ENCODE measurements at regions not wholly inside any gene's neighbourhood (a gene's known extent, or its start where the extent isn't known, plus 50 kb on each side); places are given as distances from the start of the nearest gene placed in this dataset.
"Not testable (repeated sequence)": the region's sequence is repeated elsewhere in the genome, so short reads cannot be mapped to it uniquely, and the experiment has no call there.

- Histone ChIP-seq H3K4me1 (ENCODE audit: control insufficient read depth, insufficient read depth, low read length) (no peaks in the 10 kb centered on the region; the same call in 1 of the 2 replicates), H3K27ac (ENCODE audit: low read depth, low read length) (no peak overlapping the region), H3K27me3 (ENCODE audit: control insufficient read depth, insufficient read depth, low read length) (no peaks in the 10 kb centered on the region), H3K9me3 (ENCODE audit: control insufficient read depth, insufficient read depth, low read length) (no peaks in the 10 kb centered on the region), H3K36me3 (ENCODE audit: control insufficient read depth, insufficient read depth, low read length) (no peaks in the 10 kb centered on the region), H3K4me3 (ENCODE audit: low read depth, low read length) (no peak overlapping the region), H3K9ac (ENCODE audit: low read depth, low read length) (no peak overlapping the region)
Measured at GRCh38 chr2:147614471-147614870, 230.4 kb upstream of the ACVR2A start.

GRCh38 chr2:147610496-147611040, 234.3 kb upstream of the ACVR2A start:
- no peak overlapping the region for H3K4me3 ChIP-seq (ENCODE audit: low read depth, low read length)
- no peak overlapping the region for H3K27ac ChIP-seq (ENCODE audit: low read depth, low read length)
- H3K9ac ChIP-seq (ENCODE audit: low read depth, low read length), result no peak overlapping the region
- H3K9me3 ChIP-seq (ENCODE audit: control insufficient read depth, insufficient read depth, low read length), result no peaks in the 10 kb centered on the region
- no peaks in the 10 kb centered on the region for H3K27me3 ChIP-seq (ENCODE audit: control insufficient read depth, insufficient read depth, low read length)
- H3K36me3 ChIP-seq (ENCODE audit: control insufficient read depth, insufficient read depth, low read length), result no peaks in the 10 kb centered on the region
- H3K4me1 ChIP-seq (ENCODE audit: control insufficient read depth, insufficient read depth, low read length), result no peaks in the 10 kb centered on the region

GRCh38 chr2:147609301-147609700, 235.5 kb upstream of the ACVR2A start:
- Histone ChIP-seq H3K27ac (ENCODE audit: low read depth, low read length) (no peak overlapping the region), H3K36me3 (ENCODE audit: control insufficient read depth, insufficient read depth, low read length) (no peaks in the 10 kb centered on the region), H3K9me3 (ENCODE audit: control insufficient read depth, insufficient read depth, low read length) (no peaks in the 10 kb centered on the region), H3K4me3 (ENCODE audit: low read depth, low read length) (no peak overlapping the region), H3K27me3 (ENCODE audit: control insufficient read depth, insufficient read depth, low read length) (no peaks in the 10 kb centered on the region), H3K9ac (ENCODE audit: low read depth, low read length) (no peak overlapping the region), H3K4me1 (ENCODE audit: control insufficient read depth, insufficient read depth, low read length) (no peaks in the 10 kb centered on the region)

GRCh38 chr2:147607379-147607778, 237.4 kb upstream of the ACVR2A start:
- Histone ChIP-seq H3K4me1 (ENCODE audit: control insufficient read depth, insufficient read depth, low read length) (peaks cover 5% of the 10 kb centered on the region; the same call in 1 of the 2 replicates), H3K27me3 (ENCODE audit: control insufficient read depth, insufficient read depth, low read length) (no peaks in the 10 kb centered on the region), H3K27ac (ENCODE audit: low read depth, low read length) (no peak overlapping the region), H3K9me3 (ENCODE audit: control insufficient read depth, insufficient read depth, low read length) (no peaks in the 10 kb centered on the region), H3K9ac (ENCODE audit: low read depth, low read length) (no peak overlapping the region), H3K36me3 (ENCODE audit: control insufficient read depth, insufficient read depth, low read length) (no peaks in the 10 kb centered on the region), H3K4me3 (ENCODE audit: low read depth, low read length) (no peak overlapping the region)

GRCh38 chr2:147603876-147604275, 241.0 kb upstream of the ACVR2A start:
- Histone ChIP-seq H3K36me3 (ENCODE audit: control insufficient read depth, insufficient read depth, low read length) (no peaks in the 10 kb centered on the region), H3K4me3 (ENCODE audit: low read depth, low read length) (no peak overlapping the region), H3K27ac (ENCODE audit: low read depth, low read length) (no peak overlapping the region), H3K27me3 (ENCODE audit: control insufficient read depth, insufficient read depth, low read length) (no peaks in the 10 kb centered on the region), H3K9ac (ENCODE audit: low read depth, low read length) (no peak overlapping the region), H3K4me1 (ENCODE audit: control insufficient read depth, insufficient read depth, low read length) (peaks cover 15% of the 10 kb centered on the region; the same call in 1 of the 2 replicates), H3K9me3 (ENCODE audit: control insufficient read depth, insufficient read depth, low read length) (no peaks in the 10 kb centered on the region)

GRCh38 chr2:147603447-147603846, 241.4 kb upstream of the ACVR2A start:
- no peaks in the 10 kb centered on the region for H3K9me3 ChIP-seq (ENCODE audit: control insufficient read depth, insufficient read depth, low read length)
- no peaks in the 10 kb centered on the region for H3K27me3 ChIP-seq (ENCODE audit: control insufficient read depth, insufficient read depth, low read length)
- H3K36me3 ChIP-seq (ENCODE audit: control insufficient read depth, insufficient read depth, low read length), result no peaks in the 10 kb centered on the region
- H3K27ac ChIP-seq (ENCODE audit: low read depth, low read length), result no peak overlapping the region
- no peak overlapping the region for H3K4me3 ChIP-seq (ENCODE audit: low read depth, low read length)
- peaks cover 15% of the 10 kb centered on the region; the same call in 1 of the 2 replicates for H3K4me1 ChIP-seq (ENCODE audit: control insufficient read depth, insufficient read depth, low read length)
- no peak overlapping the region for H3K9ac ChIP-seq (ENCODE audit: low read depth, low read length)

- Histone ChIP-seq H3K27ac (ENCODE audit: low read depth, low read length) (no peak overlapping the region), H3K27me3 (ENCODE audit: control insufficient read depth, insufficient read depth, low read length) (no peaks in the 10 kb centered on the region), H3K4me1 (ENCODE audit: control insufficient read depth, insufficient read depth, low read length) (peaks cover 15% of the 10 kb centered on the region; the same call in 1 of the 2 replicates), H3K9me3 (ENCODE audit: control insufficient read depth, insufficient read depth, low read length) (no peaks in the 10 kb centered on the region), H3K36me3 (ENCODE audit: control insufficient read depth, insufficient read depth, low read length) (no peaks in the 10 kb centered on the region), H3K4me3 (ENCODE audit: low read depth, low read length) (no peak overlapping the region), H3K9ac (ENCODE audit: low read depth, low read length) (no peak overlapping the region)
Measured at GRCh38 chr2:147600646-147601045, 244.2 kb upstream of the ACVR2A start.

GRCh38 chr2:147600223-147600622, 244.6 kb upstream of the ACVR2A start:
- no peaks in the 10 kb centered on the region for H3K27me3 ChIP-seq (ENCODE audit: control insufficient read depth, insufficient read depth, low read length)
- no peaks in the 10 kb centered on the region for H3K9me3 ChIP-seq (ENCODE audit: control insufficient read depth, insufficient read depth, low read length)
- H3K4me1 ChIP-seq (ENCODE audit: control insufficient read depth, insufficient read depth, low read length), result peaks cover 20% of the 10 kb centered on the region; the same call in 1 of the 2 replicates
- no peak overlapping the region for H3K9ac ChIP-seq (ENCODE audit: low read depth, low read length)
- no peak overlapping the region for H3K27ac ChIP-seq (ENCODE audit: low read depth, low read length)
- no peak overlapping the region for H3K4me3 ChIP-seq (ENCODE audit: low read depth, low read length)
- no peaks in the 10 kb centered on the region for H3K36me3 ChIP-seq (ENCODE audit: control insufficient read depth, insufficient read depth, low read length)

GRCh38 chr2:147595200-147595599, 249.6 kb upstream of the ACVR2A start:
- Histone ChIP-seq H3K4me3 (ENCODE audit: low read depth, low read length) (no peak overlapping the region), H3K9ac (ENCODE audit: low read depth, low read length) (no peak overlapping the region), H3K27ac (ENCODE audit: low read depth, low read length) (no peak overlapping the region), H3K4me1 (ENCODE audit: control insufficient read depth, insufficient read depth, low read length) (peaks cover 6% of the 10 kb centered on the region; the same call in 1 of the 2 replicates), H3K36me3 (ENCODE audit: control insufficient read depth, insufficient read depth, low read length) (no peaks in the 10 kb centered on the region), H3K9me3 (ENCODE audit: control insufficient read depth, insufficient read depth, low read length) (0 out of 2 replicates have a peak, but pooled peaks cover 3% of the 10 kb centered on the region), H3K27me3 (ENCODE audit: control insufficient read depth, insufficient read depth, low read length) (no peaks in the 10 kb centered on the region)

- H3K36me3 ChIP-seq (ENCODE audit: control insufficient read depth, insufficient read depth, low read length), result no peaks in the 10 kb centered on the region
- no peaks in the 10 kb centered on the region for H3K27me3 ChIP-seq (ENCODE audit: control insufficient read depth, insufficient read depth, low read length)
- no peak overlapping the region for H3K27ac ChIP-seq (ENCODE audit: low read depth, low read length)
- 0 out of 2 replicates have a peak, but pooled peaks cover 3% of the 10 kb centered on the region for H3K9me3 ChIP-seq (ENCODE audit: control insufficient read depth, insufficient read depth, low read length)
- no peak overlapping the region for H3K4me3 ChIP-seq (ENCODE audit: low read depth, low read length)
- no peak overlapping the region for H3K9ac ChIP-seq (ENCODE audit: low read depth, low read length)
- peaks cover 5% of the 10 kb centered on the region; the same call in 1 of the 2 replicates for H3K4me1 ChIP-seq (ENCODE audit: control insufficient read depth, insufficient read depth, low read length)
Measured at GRCh38 chr2:147594038-147594437, 250.8 kb upstream of the ACVR2A start.

- not testable (repeated sequence) for H3K27me3 ChIP-seq (ENCODE audit: control insufficient read depth, insufficient read depth, low read length); H3K4me1 ChIP-seq (ENCODE audit: control insufficient read depth, insufficient read depth, low read length); H3K36me3 ChIP-seq (ENCODE audit: control insufficient read depth, insufficient read depth, low read length); H3K4me3 ChIP-seq (ENCODE audit: low read depth, low read length); H3K9ac ChIP-seq (ENCODE audit: low read depth, low read length); H3K9me3 ChIP-seq (ENCODE audit: control insufficient read depth, insufficient read depth, low read length); H3K27ac ChIP-seq (ENCODE audit: low read depth, low read length)
Measured at GRCh38 chr2:147592784-147593183, 252.0 kb upstream of the ACVR2A start.

Data from HUES48 (cell line).